A673 (cell line): ENCODE measurements at regions not wholly inside any gene's neighbourhood (a gene's known extent, or its start where the extent isn't known, plus 50 kb on each side); places are given as distances from the start of the nearest gene placed in this dataset.
"Not testable (repeated sequence)": the region's sequence is repeated elsewhere in the genome, so short reads cannot be mapped to it uniquely, and the experiment has no call there.

Source experiments
- EZH2 ChIP-seq: fragments of 200-600 bp; sonication (generic); IDR thresholded peaks from 2 replicates; pipeline ENCODE4 v1.6.1; 2017; ENCODE audit warnings: borderline replicate concordance, low read depth, mild to moderate bottlenecking, mixed read lengths, antibody characterized with exemption, low read length; ENCODE audit not compliant: poor library complexity, severe bottlenecking
- TF ChIP-seq, protein P1 (sequence below): fragments of 300-800, 200-600 bp; sonication (generic); conservative IDR thresholded peaks from 2 replicates; pipeline ENCODE4 v1.5.1; 2017; ENCODE audit warnings: low read depth, mild to moderate bottlenecking, antibody characterized with exemption, low read length, moderate library complexity, mixed read lengths

GRCh38 chr10:31664071-31664470, 264.6 kb downstream of the ARHGAP12 start:
- TF ChIP-seq, protein P1, sequence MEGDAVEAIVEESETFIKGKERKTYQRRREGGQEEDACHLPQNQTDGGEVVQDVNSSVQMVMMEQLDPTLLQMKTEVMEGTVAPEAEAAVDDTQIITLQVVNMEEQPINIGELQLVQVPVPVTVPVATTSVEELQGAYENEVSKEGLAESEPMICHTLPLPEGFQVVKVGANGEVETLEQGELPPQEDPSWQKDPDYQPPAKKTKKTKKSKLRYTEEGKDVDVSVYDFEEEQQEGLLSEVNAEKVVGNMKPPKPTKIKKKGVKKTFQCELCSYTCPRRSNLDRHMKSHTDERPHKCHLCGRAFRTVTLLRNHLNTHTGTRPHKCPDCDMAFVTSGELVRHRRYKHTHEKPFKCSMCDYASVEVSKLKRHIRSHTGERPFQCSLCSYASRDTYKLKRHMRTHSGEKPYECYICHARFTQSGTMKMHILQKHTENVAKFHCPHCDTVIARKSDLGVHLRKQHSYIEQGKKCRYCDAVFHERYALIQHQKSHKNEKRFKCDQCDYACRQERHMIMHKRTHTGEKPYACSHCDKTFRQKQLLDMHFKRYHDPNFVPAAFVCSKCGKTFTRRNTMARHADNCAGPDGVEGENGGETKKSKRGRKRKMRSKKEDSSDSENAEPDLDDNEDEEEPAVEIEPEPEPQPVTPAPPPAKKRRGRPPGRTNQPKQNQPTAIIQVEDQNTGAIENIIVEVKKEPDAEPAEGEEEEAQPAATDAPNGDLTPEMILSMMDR: not testable (repeated sequence)
- not testable (repeated sequence) for TF ChIP-seq EZH2
